ENCODE measurements at regions not wholly inside any gene's neighbourhood (a gene's known extent, or its start where the extent isn't known, plus 50 kb on each side); places are given as distances from the start of the nearest gene placed in this dataset.

- no peak for TF ChIP-seq EZH2phosphoT487 (IDR thresholded peaks at IDR 0.05; ENCODE audit: insufficient read depth, low read depth)
- no peak for TF ChIP-seq EZH2 (IDR thresholded peaks at IDR 0.05; ENCODE audit: insufficient read depth, poor library complexity, severe bottlenecking)
Measured at GRCh38 chr13:39274739-39275325, 236.6 kb downstream of the NHLRC3 start.
